HepG2 (cell line): ENCODE measurements at regions not wholly inside any gene's neighbourhood (a gene's known extent, or its start where the extent isn't known, plus 50 kb on each side); places are given as distances from the start of the nearest gene placed in this dataset.

Experiments used
- ATAC-seq: fragments of 200-7000 bp; cut with Tn5 transposase; 3 replicates; pipeline ENCODE4 v1.9.1; 2020; ENCODE audit warnings: mild to moderate bottlenecking, moderate library complexity
- BruUV-seq: library from RNA; stranded (reverse); fragments of 400-500 nt; replicated peaks from 2 replicates; lab custom pipeline; 2021; lab: Mats Ljungman, UMichigan
- CTCF ChIA-PET: fragments of 300-600 bp; formaldehyde crosslinking; extraction: SDS; loops from one replicate; lab custom pipeline; 2021; ENCODE audit warnings: low total read pairs, inconsistent platforms, low intra/inter-chr PET ratio; lab: Yijun Ruan, JAX
- POLR2A ChIA-PET: fragments of 350-600 bp; sonication (Branson Sonifier 250); formaldehyde crosslinking; loops from one replicate; lab custom pipeline; 2020; ENCODE audit warnings: antibody characterized with exemption, inconsistent platforms; lab: Yijun Ruan, JAX
- DNase-seq: peaks from one replicate; pipeline ENCODE4 v3.0.0-alpha.2; 2015; ENCODE audit warnings: low spot score
- FAIRE-seq: peaks from 3 replicates; lab custom pipeline; 2011; peaks lifted over from hg19 to GRCh38; lab: Jason Lieb, UNC
- H2AFZ ChIP-seq: one replicate; pipeline ENCODE4 v1.6.1; 2011; ENCODE audit warnings: low read length, inconsistent platforms
- H3K27ac ChIP-seq: fragments of 300-600 bp; 3 replicates; pipeline ENCODE4 v1.8.0; 2011; ENCODE audit warnings: mixed run types, mild to moderate bottlenecking, mixed read lengths, low read length, inconsistent platforms; ENCODE audit not compliant: insufficient read depth; ENCODE audit errors: extremely low read length
- H3K27me3 ChIP-seq, 2 experiments: fragments of 200-600 bp in 1 of 2; 2 replicates in 1 of 2; 3 replicates in 1 of 2; pipeline versions ENCODE4 v1.6.0 to v1.8.0; 2011; ENCODE audit warnings: low read length in 2 of 2, mild to moderate bottlenecking in 2 of 2, moderate library complexity in 2 of 2, inconsistent platforms in 1 of 2; ENCODE audit not compliant: insufficient read depth in 2 of 2, control insufficient read depth in 1 of 2
- H3K36me3 ChIP-seq, 2 experiments: fragments of 200-600 bp in 1 of 2; replicated peaks in 1 of 2; 2 replicates in 1 of 2; 3 replicates in 1 of 2; pipeline versions ENCODE4 v1.5.1 to v1.8.0; 2011; ENCODE audit warnings: low read length in 2 of 2, inconsistent platforms in 1 of 2; ENCODE audit not compliant: insufficient read depth in 2 of 2, control insufficient read depth in 1 of 2
- H3K4me1 ChIP-seq: 2 replicates; pipeline ENCODE4 v1.5.1; 2012; ENCODE audit warnings: low read length, inconsistent platforms; ENCODE audit not compliant: insufficient read depth
- H3K4me2 ChIP-seq: 2 replicates; pipeline ENCODE4 v1.6.0; 2011; ENCODE audit warnings: low read depth, low read length, inconsistent platforms
- H3K4me3 ChIP-seq, 3 experiments: fragments of 200-600 bp in 1 of 3; sonication (generic), shearing (Covaris generic) in 1 of 3; replicated peaks in 1 of 3; 2 replicates each; pipeline ENCODE4 v1.5.1; 2011 to 2016; ENCODE audit warnings: low read length in 3 of 3, inconsistent platforms in 2 of 3, low read depth in 2 of 3, mild to moderate bottlenecking in 2 of 3, control low read depth in 1 of 3, mixed read lengths in 1 of 3; ENCODE audit not compliant: insufficient read depth in 1 of 3
- H3K79me2 ChIP-seq: one replicate; pipeline ENCODE4 v1.6.1; 2011; ENCODE audit warnings: low read length, inconsistent platforms; ENCODE audit not compliant: insufficient read depth
- H3K9ac ChIP-seq: 2 replicates; pipeline ENCODE4 v1.6.0; 2011; ENCODE audit warnings: mild to moderate bottlenecking, low read depth, low read length, inconsistent platforms; ENCODE audit not compliant: insufficient read depth
- H3K9me3 ChIP-seq: 2 replicates; pipeline ENCODE4 v1.5.1; 2012; ENCODE audit warnings: mild to moderate bottlenecking, low read length
- H4K20me1 ChIP-seq: 2 replicates; pipeline ENCODE4 v1.6.0; 2011; ENCODE audit warnings: inconsistent platforms, mild to moderate bottlenecking, low read length, moderate library complexity; ENCODE audit not compliant: insufficient read depth
- CEBPG ChIP-seq: IDR thresholded peaks from 2 replicates; pipeline ENCODE4 v1.6.1; 2016
- KDM2A ChIP-seq: sonication (generic); formaldehyde crosslinking; IDR thresholded peaks from 2 replicates; pipeline ENCODE4 v1.4.0; 2020; ENCODE audit warnings: low read depth, missing genetic modification reagents, borderline replicate concordance
- RAD21 ChIP-seq: fragments of 450-650 bp; formaldehyde crosslinking; IDR thresholded peaks from 2 replicates; pipeline ENCODE4 v1.5.0; 2020; ENCODE audit warnings: mild to moderate bottlenecking
- RNF2 ChIP-seq: fragments of 450-650 bp; conservative IDR thresholded peaks from 2 replicates; pipeline ENCODE4 v1.6.1; 2016; ENCODE audit warnings: low read depth
- SIX4 ChIP-seq: sonication (generic); formaldehyde crosslinking; IDR thresholded peaks from 2 replicates; pipeline ENCODE4 v1.4.0; 2020; ENCODE audit warnings: missing genetic modification reagents
- SMC3 ChIP-seq: IDR thresholded peaks from 2 replicates; pipeline ENCODE4 v1.6.1; 2011; ENCODE audit warnings: low read length, improper control_type of control experiment
- STAG1 ChIP-seq: sonication (generic); formaldehyde crosslinking; IDR thresholded peaks from 2 replicates; pipeline ENCODE4 v1.4.0; 2020; ENCODE audit warnings: missing genetic modification reagents
- TEAD2 ChIP-seq: sonication (generic); formaldehyde crosslinking; IDR thresholded peaks from 2 replicates; pipeline ENCODE4 v1.9.0; 2021; ENCODE audit warnings: missing genetic modification reagents
- XRCC5 ChIP-seq: fragments of 200-400 bp; formaldehyde crosslinking; optimal IDR thresholded peaks from 2 replicates; pipeline ENCODE3; 2017; ENCODE audit warnings: mild to moderate bottlenecking, low read length
- ZNF20 ChIP-seq: sonication (generic); formaldehyde crosslinking; IDR thresholded peaks from 2 replicates; pipeline ENCODE4 v1.4.0; 2020; ENCODE audit warnings: mild to moderate bottlenecking, moderate library complexity, missing genetic modification reagents
- ZNF850 ChIP-seq: sonication (generic); formaldehyde crosslinking; conservative IDR thresholded peaks from 2 replicates; pipeline ENCODE4 v1.9.0; 2021; ENCODE audit warnings: mild to moderate bottlenecking, missing genetic modification reagents
- WGBS: methylation state at CpG from one replicate; pipeline ENCODE4 v1.1.6; 2017; ENCODE audit warnings: low lambda C conversion rate; 5-methylcytosine and 5-hydroxymethylcytosine counted together
- in situ Hi-C: cut with HindIII; loops from 2 replicates; pipeline ENCODE4 v1.10.0; 2017; ENCODE audit warnings: low pct_unique_long_range_greater_than_20kb; ENCODE audit not compliant: extremely low pct_ligation_motif_present
- intact Hi-C: fragments of 100-400 bp; cut with micrococcal nuclease; formaldehyde crosslinking; loops from one replicate; pipeline ENCODE4 v1.10.0; 2022; ENCODE audit not compliant: unreplicated experiment
- TF ChIP-seq, protein P1 (sequence below): sonication (generic); formaldehyde crosslinking; IDR thresholded peaks from 2 replicates; pipeline ENCODE4 v1.5.1; 2020; ENCODE audit warnings: mild to moderate bottlenecking, missing genetic modification reagents, moderate library complexity
- TF ChIP-seq, protein P2 (sequence below), 2 experiments: sonication (generic) in 1 of 2; formaldehyde crosslinking in 1 of 2; IDR thresholded peaks; 2 replicates each; pipeline versions ENCODE4 v1.4.0 to v1.6.1; 2018 to 2020; ENCODE audit warnings: missing genetic modification reagents in 2 of 2, borderline replicate concordance in 1 of 2, low read depth in 1 of 2, mild to moderate bottlenecking in 1 of 2, missing biosample characterization in 1 of 2
- TF ChIP-seq, protein P3 (sequence below): IDR thresholded peaks from 2 replicates; pipeline ENCODE4 v1.6.1; 2016; ENCODE audit warnings: missing compliant biosample characterization, missing genetic modification reagents, borderline replicate concordance

DNA sequence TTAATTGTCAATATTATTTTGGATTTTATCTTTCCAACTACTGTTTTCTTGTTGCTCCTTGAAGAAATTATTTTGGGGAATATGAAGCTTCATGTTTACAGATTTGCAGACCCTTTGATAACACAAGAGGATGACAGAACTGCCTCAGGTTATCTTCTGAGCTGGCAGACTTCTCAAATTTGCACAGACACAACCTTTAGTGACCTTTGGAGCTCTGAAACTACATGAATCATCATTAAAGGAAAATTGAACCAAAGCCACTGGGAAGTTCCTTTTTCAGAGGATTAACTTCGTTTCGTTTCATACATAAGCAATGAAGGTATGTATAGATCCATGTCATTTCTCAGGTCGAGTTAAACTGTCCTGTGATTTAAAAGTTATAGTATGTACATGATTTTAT is 85.9 kb downstream of the FBXO5 start (continued):
- TF ChIP-seq ZNF850 (CRISPR knock-in tag) = no peak

DNA sequence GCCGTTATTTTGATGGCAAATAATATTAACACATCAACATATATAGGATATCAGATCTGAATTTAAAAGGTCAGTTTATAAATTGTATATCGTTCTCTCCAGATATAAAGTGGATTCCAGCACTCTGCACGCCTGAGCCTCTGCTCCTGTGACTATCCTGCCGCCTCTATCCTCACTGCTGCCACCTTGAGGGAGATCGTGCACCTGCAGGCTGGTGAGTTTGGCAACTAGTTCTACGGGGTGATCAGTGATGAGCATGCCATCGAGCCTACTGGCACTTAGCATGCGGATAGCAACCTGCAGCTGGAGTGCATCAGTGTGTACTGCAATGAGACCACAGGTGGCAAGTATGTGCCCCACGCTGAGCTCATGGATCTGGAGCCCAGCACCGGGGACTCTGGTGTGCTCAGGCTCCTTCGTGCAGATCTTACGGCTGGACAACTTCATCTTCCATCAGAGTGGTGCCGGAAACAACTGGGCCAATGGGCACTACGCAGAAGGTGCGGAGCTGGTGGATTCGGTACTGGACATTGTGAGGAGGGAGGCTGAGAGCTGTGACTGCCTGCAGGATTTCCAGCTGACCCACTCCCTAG is 84.9 kb downstream of the FBXO5 start:
- H3K9ac ChIP-seq = no peak overlapping the region
- BruUV-seq = no TSS peak
- peak; percentile 84 for FAIRE-seq
- H3K27me3 ChIP-seq = no peaks in the 10 kb centered on the region
- H4K20me1 ChIP-seq = no peaks in the 10 kb centered on the region
- H3K4me2 ChIP-seq = no peak overlapping the region
- WGBS = 8% methylated on average over 12 of the region's 16 CpGs
- H3K36me3 ChIP-seq = no peaks in the 10 kb centered on the region
- ChIA-PET CTCF (interaction anchor here (1.5 to 2.3 kb wide), 2 partner anchors 34 to 149 kb away, joined by 6 to 15 read pairs; no protein-coding TSS in a partner anchor), POLR2A (no interaction called here)
- no peaks in the 10 kb centered on the region for H3K4me1 ChIP-seq
- H2AFZ ChIP-seq = no peak overlapping the region
- H3K27ac ChIP-seq = no peak overlapping the region
- in situ Hi-C loops = no loop called here
- H3K4me3 ChIP-seq = no peak overlapping the region
- intact Hi-C loops = loop anchor here (1.0 to 10.0 kb wide), 3 partner anchors 34 to 181 kb away; no protein-coding TSS in a partner anchor
- ATAC-seq = peak; percentile 100
- peak; percentile 52 for DNase-seq
- H3K9me3 ChIP-seq = no peaks in the 10 kb centered on the region
- no peaks in the 10 kb centered on the region for H3K79me2 ChIP-seq
- TF ChIP-seq SIX4 (CRISPR knock-in tag) = no peak
- TF ChIP-seq, protein P1, sequence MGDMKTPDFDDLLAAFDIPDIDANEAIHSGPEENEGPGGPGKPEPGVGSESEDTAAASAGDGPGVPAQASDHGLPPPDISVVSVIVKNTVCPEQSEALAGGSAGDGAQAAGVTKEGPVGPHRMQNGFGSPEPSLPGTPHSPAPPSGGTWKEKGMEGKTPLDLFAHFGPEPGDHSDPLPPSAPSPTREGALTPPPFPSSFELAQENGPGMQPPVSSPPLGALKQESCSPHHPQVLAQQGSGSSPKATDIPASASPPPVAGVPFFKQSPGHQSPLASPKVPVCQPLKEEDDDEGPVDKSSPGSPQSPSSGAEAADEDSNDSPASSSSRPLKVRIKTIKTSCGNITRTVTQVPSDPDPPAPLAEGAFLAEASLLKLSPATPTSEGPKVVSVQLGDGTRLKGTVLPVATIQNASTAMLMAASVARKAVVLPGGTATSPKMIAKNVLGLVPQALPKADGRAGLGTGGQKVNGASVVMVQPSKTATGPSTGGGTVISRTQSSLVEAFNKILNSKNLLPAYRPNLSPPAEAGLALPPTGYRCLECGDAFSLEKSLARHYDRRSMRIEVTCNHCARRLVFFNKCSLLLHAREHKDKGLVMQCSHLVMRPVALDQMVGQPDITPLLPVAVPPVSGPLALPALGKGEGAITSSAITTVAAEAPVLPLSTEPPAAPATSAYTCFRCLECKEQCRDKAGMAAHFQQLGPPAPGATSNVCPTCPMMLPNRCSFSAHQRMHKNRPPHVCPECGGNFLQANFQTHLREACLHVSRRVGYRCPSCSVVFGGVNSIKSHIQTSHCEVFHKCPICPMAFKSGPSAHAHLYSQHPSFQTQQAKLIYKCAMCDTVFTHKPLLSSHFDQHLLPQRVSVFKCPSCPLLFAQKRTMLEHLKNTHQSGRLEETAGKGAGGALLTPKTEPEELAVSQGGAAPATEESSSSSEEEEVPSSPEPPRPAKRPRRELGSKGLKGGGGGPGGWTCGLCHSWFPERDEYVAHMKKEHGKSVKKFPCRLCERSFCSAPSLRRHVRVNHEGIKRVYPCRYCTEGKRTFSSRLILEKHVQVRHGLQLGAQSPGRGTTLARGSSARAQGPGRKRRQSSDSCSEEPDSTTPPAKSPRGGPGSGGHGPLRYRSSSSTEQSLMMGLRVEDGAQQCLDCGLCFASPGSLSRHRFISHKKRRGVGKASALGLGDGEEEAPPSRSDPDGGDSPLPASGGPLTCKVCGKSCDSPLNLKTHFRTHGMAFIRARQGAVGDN (CRISPR knock-in tag) = peak; percentile 21; the same call in 1 of the 2 replicates
- peak; percentile 25; the same call in 1 of the 2 replicates for TF ChIP-seq KDM2A
- TF ChIP-seq, protein P2, sequence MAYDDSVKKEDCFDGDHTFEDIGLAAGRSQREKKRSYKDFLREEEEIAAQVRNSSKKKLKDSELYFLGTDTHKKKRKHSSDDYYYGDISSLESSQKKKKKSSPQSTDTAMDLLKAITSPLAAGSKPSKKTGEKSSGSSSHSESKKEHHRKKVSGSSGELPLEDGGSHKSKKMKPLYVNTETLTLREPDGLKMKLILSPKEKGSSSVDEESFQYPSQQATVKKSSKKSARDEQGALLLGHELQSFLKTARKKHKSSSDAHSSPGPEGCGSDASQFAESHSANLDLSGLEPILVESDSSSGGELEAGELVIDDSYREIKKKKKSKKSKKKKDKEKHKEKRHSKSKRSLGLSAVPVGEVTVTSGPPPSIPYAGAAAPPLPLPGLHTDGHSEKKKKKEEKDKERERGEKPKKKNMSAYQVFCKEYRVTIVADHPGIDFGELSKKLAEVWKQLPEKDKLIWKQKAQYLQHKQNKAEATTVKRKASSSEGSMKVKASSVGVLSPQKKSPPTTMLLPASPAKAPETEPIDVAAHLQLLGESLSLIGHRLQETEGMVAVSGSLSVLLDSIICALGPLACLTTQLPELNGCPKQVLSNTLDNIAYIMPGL (CRISPR knock-in tag; IDR thresholded peaks at IDR 0.05; ENCODE audit: borderline replicate concordance in 1 of 2, low read depth in 1 of 2) = peak; percentile 22 to 32; a peak in 1 of 4 replicates
- peak; percentile 80 for TF ChIP-seq XRCC5
- TF ChIP-seq ZNF20 (CRISPR knock-in tag) = no peak
- TF ChIP-seq, protein P3, sequence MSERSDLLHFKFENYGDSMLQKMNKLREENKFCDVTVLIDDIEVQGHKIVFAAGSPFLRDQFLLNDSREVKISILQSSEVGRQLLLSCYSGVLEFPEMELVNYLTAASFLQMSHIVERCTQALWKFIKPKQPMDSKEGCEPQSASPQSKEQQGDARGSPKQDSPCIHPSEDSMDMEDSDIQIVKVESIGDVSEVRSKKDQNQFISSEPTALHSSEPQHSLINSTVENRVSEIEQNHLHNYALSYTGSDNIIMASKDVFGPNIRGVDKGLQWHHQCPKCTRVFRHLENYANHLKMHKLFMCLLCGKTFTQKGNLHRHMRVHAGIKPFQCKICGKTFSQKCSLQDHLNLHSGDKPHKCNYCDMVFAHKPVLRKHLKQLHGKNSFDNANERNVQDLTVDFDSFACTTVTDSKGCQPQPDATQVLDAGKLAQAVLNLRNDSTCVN = peak; percentile 35; the same call in 1 of the 2 replicates
- 0 out of 2 replicates have a peak, but pooled peaks have one; percentile 21 for TF ChIP-seq RNF2
- TF ChIP-seq SMC3 = peak; percentile 75
- TF ChIP-seq STAG1 = peak; percentile 54
- peak; percentile 43 for TF ChIP-seq RAD21 (CRISPR knock-in tag)
- TF ChIP-seq TEAD2 = no peak
- TF ChIP-seq CEBPG (CRISPR knock-in tag) = peak; percentile 37; the same call in 1 of the 2 replicates
